ENCODE measurements at regions not wholly inside any gene's neighbourhood (a gene's known extent, or its start where the extent isn't known, plus 50 kb on each side); places are given as distances from the start of the nearest gene placed in this dataset.
"Not testable (repeated sequence)": the region's sequence is repeated elsewhere in the genome, so short reads cannot be mapped to it uniquely, and the experiment has no call there.

GRCh38 chr12:127044836-127045235, 1222.1 kb upstream of the TMEM132C start:
- no peak for TF ChIP-seq CTCF (IDR thresholded peaks at IDR 0.05; ENCODE audit: borderline replicate concordance, insufficient read depth, low read depth, low read length)
- no peak overlapping the region for H3K4me3 ChIP-seq (ENCODE audit: low read depth, low read length)

GRCh38 chr12:127046467-127046866, 1220.5 kb upstream of the TMEM132C start:
- no peak for TF ChIP-seq CTCF (IDR thresholded peaks at IDR 0.05; ENCODE audit: borderline replicate concordance, insufficient read depth, low read depth, low read length)

GRCh38 chr12:127048057-127048456, 1218.9 kb upstream of the TMEM132C start:
- no peak for TF ChIP-seq CTCF (IDR thresholded peaks at IDR 0.05; ENCODE audit: borderline replicate concordance, insufficient read depth, low read depth, low read length)
- H3K4me3 ChIP-seq (ENCODE audit: low read depth, low read length), result no peak overlapping the region

More at GRCh38 chr12:127046467-127046866, 1220.5 kb upstream of the TMEM132C start:
- H3K4me3 ChIP-seq (ENCODE audit: low read depth, low read length), result no peak overlapping the region

GRCh38 chr12:127048525-127048924, 1218.4 kb upstream of the TMEM132C start:
- not testable (repeated sequence) for H3K4me3 ChIP-seq (ENCODE audit: low read depth, low read length)

GRCh38 chr12:127051139-127051538, 1215.8 kb upstream of the TMEM132C start:
- no peak for TF ChIP-seq CTCF (IDR thresholded peaks at IDR 0.05; ENCODE audit: borderline replicate concordance, insufficient read depth, low read depth, low read length)
- H3K4me3 ChIP-seq (ENCODE audit: low read depth, low read length), result no peak overlapping the region

- H3K4me3 ChIP-seq (ENCODE audit: low read depth, low read length), result no peak overlapping the region
- TF ChIP-seq CTCF (IDR thresholded peaks at IDR 0.05; ENCODE audit: borderline replicate concordance, insufficient read depth, low read depth, low read length), result no peak
These were observed 1214.3 kb upstream of the TMEM132C start for GRCh38 chr12:127052511-127053232.

GRCh38 chr12:127054531-127054930, 1212.4 kb upstream of the TMEM132C start:
- no peak overlapping the region for H3K4me3 ChIP-seq (ENCODE audit: low read depth, low read length)
- no peak for TF ChIP-seq CTCF (IDR thresholded peaks at IDR 0.05; ENCODE audit: borderline replicate concordance, insufficient read depth, low read depth, low read length)

All from GM12875 (cell line).